ENCODE measurements at regions not wholly inside any gene's neighbourhood (a gene's known extent, or its start where the extent isn't known, plus 50 kb on each side); places are given as distances from the start of the nearest gene placed in this dataset.

DNA sequence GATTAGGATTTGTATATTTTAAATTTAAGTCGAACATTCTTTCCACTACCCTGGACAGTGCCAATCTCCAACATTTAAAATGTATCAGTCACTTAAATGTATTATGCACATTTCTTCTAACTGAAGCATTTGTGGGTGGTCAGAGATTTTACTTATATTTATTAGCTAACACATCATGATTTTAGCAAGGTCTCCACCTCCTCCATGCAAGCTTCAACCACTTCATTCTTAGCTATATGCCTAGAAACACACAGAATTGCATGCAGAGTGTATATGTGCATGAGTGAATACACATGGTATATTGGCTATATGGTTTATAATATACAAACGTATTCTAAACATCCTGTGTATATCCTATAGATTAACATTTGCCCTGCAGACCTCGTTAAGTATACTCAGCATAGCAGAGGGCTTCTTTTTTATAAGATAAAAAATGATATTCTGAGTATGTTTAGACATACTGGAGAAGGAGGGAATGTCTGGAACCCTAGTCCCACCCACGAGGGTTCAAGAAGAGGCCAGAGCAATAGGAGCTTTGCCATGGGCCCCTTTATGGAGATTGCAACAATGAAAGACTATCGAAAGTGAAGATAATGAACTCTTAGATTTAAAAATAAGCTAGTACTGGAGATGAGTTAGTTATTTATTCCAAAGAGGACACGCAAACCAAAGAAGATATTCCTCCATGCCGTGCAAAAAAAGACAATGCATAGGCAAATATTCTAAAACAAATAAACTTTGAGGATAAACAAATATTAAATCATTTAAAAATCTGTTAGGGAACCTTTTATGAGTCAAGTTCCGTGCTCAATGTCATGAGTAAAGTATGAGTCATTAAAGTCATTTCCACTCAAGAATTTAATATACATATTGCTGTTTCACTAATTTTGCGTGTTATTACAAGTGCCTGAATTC, 480.4 kb downstream of the SIPA1L2 start:
- no peak for TF ChIP-seq SUZ12 (IDR thresholded peaks at IDR 0.05; ENCODE audit: extremely low read depth, insufficient read depth, insufficient read length)
- no peak for TF ChIP-seq ZNF274 (IDR thresholded peaks at IDR 0.05; ENCODE audit: low read depth, low read length)
- TF ChIP-seq YY1 (IDR thresholded peaks at IDR 0.05; ENCODE audit: insufficient read depth, insufficient read length), result no peak
